Endometrium (tissue), 2 donors: ENCODE measurements at regions not wholly inside any gene's neighbourhood (a gene's known extent, or its start where the extent isn't known, plus 50 kb on each side); places are given as distances from the start of the nearest gene placed in this dataset.

Experiments used
- FAIRE-seq: peaks from 2 replicates; lab custom pipeline; 2012; peaks lifted over from hg19 to GRCh38; lab: Jason Lieb, UNC
- donor health status: control.
- donor health status: control.

DNA sequence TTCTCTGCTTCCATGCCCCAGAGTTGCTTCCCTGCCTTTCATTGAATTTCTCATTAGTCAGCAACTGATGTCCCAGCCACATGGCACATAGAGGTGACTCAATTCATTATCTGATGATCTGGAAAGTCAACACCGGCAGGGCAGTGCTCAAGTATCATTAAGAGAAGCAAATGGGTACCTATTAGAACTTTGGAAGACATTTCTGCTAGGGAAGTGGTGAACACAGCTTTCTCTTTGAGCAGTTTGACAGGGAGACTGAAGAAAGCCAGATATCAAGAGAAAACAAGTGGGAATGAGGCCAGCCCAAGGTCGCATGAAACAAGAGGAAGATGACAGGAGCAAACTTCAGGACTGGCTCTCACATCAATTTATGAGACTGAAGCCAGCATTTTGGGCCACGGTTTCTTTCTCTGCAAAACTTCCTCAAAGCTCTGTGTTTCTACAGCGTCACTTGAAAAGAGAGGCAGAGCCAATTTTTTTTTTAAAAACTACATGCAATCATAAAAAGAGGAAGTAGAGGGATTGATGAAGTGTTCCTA, 108.3 kb upstream of the RPS6KA3 start:
- FAIRE-seq = no peak

DNA sequence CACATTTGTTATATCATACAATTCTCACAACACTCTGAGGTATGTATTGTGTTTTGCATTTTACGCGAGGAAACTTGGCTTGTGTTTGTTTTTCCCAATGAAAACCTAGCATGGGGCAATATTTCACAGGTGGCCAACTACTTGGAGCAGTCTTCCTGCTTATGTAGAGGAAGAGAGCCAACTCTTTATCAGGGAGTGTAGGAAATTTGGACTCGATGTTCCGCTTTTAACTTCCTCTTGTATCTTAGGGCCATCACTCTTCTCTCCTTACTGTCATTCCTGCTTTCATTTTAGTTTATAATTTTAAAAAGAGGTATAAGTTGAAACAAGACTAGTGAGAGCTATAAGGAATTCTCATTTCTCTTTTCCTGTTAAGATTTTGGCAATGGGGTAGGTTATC, 107.7 kb upstream of the RPS6KA3 start:
- no peak for FAIRE-seq

DNA sequence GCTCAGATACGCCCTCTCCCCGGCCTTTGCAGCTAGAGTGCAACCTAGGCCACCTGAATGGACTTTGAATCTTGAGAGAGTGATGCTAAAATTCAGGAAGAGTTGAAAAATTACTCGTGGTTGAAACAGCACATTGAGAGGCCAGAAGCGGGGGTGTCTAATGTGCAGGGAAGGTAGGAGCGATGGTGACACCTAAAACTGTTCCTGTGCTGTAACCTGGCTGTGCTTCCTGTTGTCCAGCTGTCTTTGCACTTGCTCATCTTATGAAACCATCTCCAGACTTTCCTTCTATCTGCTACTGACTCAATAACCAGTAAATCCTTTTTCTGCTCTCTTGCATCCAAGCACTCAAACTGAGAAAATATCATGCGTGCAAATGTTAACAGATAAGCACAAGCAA, 106.4 kb upstream of the RPS6KA3 start:
- no peak for FAIRE-seq

DNA sequence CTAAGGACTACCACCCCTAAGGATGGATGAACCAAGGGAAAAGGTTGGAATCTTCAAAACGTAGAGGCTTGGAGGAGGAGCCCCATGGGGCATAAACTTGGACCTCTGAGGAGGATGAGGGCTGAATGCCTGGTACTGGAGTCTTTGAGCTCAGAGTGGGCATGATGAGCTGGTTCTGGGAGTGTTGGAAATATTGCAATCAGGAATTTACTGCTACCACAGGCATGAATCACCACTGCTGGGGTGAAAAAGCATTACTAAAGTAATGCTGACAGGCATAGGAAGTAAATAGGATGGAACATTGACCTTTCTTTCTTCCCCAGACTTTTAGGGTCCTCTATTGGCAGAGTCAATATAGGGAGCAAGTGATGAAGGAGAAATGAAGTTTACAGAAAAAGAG, 105.8 kb upstream of the RPS6KA3 start:
- no peak for FAIRE-seq

DNA sequence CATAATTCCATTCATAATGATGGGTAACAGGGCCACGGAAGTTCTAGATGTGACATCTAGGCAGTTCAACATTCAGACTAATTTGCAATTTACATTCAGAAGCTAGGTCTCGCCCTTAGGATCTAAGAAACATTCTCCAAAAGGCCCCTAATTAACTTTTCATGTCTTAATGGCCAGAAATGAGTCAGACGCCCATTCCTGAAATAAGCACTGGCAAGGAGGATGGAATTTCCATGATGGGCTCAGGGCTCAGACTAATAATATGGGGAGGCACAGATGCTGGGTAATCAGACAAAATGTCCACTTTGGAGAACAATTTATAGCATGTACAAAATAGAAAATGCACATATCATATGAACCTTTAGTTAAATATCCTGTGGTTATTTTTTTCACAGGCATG, 102.8 kb upstream of the RPS6KA3 start:
- no peak for FAIRE-seq

DNA sequence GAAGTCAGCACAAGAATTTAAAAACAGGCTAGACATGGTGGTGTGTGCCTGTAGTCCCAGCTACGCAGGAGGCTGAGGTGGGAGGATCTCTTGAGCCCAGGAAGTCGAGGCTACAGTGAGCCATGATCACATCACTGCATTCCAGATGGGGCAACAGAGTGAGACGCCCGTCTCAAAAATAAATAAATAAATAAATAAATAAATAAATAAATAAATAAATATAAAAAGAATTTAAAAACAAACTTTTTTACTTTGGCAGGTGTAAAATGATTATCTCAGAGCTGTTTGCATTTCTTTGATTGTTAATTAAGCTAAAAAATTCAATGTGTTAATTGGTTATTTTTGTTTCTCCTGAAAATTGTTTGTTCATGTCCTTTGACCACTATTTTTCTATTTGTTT, 97.5 kb upstream of the RPS6KA3 start:
- FAIRE-seq = no peak

DNA sequence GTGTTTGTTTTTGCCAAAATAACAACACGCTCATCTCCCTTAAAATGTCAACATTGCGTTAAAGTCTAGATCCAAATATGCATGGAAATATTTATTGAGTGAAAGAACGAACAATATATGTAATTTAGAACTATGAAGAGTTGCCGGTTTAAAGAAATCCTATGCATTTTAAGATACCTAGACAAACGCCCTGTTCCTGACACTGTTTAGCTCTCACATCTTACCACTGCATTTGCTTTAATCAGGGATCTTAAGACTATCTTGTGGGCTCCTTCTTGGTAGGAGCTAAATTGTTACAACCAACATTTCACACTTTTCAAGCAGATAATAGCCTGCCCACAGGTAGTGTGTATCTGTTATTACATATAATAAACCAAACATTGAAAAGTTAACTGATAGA, 96.6 kb upstream of the RPS6KA3 start:
- FAIRE-seq = no peak

DNA sequence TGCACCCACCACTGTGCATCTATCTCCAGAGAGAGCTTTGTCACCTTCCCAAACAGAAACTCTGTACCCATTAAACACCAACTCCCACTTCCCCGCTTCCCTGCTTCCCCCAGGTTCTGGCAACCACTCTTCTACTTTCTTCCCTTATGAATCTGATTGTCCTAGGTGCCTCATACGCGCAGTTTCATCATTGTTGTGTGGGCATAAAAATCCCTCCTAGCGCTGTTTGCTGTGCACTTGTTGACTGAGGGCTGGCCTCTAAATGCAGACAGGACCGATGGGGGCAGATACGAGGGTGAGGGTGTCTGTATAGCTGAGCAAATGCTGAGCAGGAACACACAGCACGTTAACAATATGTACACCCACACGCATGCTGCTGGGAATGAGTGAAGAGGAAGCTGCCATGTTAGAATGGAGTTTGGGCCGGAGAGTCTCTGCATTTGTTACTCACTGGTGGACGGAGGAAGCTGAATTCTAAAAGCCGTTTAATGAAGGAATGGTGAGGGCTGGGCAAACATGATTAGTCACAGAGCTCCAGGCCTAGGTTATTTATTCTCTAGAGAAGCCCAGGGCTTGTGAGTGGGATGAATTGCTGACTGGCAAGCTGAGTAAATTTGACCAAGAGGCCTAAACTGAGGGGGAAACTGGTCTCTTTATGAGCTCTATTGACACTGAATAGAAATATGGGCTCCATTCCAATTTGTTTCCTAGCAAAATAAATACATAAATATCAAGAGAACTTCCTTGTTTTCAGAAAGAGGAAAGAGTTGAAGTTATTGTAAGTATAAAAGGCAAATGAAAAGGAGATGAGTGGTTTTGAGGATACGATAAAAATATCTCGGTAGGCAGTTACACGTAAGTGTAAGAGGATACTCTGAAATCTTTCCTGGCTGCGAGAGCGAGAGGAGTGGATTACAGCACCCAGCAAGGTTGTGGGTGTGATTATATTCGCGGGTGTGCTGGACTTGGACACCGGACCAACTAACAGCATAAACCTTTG, 95.9 kb upstream of the RPS6KA3 start:
- no peak for FAIRE-seq

DNA sequence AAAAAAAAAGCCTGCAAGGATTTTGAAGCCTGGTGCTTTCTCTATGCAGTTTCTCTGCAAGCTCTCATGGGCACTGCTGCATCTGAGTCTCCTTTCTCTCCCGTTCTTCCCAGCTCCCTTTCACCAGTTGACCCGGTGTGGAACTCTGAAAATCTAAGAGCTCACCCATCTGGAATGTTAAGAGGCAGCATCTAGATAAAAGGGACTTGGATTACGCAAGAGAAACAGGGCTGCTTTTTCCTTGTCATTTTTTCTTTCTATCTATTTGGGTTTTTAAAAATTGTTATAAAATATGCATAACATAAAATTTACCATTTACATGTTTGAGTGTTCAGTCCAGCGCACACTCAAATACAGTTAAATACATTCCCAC, 95.2 kb upstream of the RPS6KA3 start:
- no peak for FAIRE-seq

DNA sequence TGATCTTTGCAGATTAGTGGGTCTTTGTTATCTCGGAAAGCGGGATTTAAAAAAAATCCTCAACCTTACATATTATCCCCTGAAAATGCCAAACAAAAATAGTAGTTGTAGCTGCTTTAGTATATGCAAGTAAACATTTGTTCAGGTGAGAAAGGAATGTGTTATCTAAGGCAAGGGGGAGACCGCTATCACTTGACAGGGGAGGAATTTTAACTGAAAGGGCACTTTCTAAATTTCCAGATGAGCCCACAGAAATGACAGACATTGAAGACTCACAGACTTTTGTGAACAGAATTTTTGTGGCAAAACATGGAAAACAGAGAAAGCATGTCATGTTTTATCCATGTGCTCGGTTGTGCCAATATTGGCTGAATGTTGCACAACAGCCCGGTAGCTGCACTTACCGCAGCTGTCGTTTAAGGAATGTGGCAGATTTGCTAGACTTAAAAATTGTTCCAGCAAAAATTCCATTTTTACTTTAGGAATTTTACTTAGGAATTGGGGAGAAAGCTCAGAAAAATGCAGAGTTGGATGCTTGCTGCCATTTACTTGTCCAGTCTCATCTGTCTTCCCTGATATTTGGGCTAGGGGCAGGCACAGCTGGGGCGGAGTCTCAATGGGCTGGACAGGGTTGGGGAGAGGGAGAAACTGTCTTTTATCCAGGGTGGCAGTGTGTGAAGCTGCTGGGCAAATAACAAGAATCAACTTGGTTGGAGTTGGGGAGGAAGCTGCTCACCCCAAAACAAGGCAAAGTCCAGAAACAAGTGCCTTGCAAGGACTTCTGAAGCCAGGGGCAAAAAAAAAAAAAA, 94.6 kb upstream of the RPS6KA3 start:
- no peak for FAIRE-seq

DNA sequence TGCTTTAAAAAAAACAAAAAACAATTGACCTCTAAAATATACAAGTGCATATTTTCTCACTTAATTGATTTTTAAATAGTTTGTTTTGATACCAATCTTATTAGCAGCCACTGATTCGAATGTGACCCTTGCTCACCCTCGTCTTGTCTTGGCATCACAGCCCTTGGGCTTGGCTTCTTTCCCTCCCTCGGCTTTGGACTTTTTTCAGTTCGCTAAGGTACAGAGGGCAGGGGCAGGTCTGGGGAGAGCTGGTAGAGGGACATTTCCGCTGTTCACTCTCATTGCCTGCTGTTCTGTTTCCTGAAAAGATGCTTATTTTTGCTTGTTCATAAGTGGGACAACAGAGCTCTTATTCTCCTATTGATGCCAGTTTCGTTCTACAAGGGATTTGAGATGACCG, 88.5 kb upstream of the RPS6KA3 start:
- FAIRE-seq = no peak

DNA sequence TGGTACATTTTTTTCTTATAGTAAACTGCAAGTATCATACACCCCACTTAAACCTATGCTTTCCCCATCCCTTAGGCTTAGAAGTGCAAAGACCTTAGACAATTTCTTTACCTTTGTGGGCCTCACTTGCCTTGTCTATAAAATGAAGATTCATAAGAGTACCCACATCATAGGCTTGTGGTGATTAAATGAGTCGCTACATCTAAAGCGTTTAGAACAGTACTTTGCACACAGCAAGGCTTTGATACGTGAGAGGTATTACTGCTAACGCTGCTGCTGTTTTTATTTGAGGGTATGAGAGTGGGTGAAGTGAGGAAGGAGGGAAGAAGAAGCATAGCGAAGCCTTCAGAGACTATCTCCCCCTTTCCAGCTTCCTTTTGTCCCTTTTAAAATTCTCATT, 87.8 kb upstream of the RPS6KA3 start:
- FAIRE-seq = no peak

DNA sequence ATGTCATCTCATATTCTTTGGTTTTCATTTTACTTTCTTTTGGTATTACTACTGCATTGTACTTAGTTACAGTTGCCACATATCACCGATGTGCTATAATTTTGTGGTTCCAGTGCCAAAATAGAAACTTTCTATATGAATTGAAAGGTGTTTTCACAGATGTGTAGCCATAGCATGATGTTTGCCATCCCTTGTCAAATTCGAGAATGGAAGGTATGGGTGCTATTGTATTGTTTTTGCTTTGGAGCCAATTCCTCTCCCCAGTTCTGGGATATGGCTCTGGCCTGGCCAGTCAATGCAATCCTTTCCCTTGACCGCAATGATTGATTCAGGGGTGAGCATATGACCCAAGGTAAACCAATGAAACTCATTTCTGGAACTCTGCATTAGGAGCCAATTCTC, 86.2 kb upstream of the RPS6KA3 start:
- no peak for FAIRE-seq

DNA sequence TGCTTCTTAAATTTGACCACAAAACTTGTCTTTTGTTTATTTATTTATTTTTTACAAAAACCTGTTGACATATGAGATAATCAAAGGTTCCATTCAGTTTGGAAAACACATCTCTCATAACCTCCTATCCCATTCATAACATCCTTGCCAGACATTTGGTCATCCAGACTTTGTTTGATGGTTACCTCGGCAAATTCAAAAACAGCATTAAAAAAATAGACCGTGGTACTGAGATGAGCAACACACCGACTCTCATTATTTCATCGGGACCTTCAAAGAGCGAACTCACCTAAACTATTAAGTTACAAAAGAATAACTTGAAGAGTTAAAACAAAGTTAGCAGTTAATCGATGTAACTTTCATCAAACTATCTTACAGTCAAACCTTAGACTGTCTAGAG, 85.8 kb upstream of the RPS6KA3 start:
- no peak for FAIRE-seq

DNA sequence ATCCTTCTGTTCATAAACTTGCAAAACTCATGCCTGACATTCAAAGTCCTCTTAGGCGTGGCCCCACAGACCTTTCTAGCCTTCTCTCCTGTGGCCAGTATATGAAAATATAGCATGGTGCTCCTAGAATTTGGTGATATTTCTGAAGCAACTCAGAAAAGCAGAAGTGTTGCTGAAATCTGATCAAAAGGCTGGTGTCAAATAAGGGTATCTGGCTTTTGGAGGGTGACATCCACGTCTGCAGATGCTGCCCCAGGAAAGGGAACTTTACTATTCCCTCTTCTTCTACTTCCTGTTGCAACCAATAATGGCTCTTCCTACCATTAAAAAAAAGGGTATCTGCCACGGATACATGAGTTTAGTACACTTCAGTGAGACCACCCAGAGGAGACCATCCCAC, 83.9 kb upstream of the RPS6KA3 start:
- FAIRE-seq = no peak

DNA sequence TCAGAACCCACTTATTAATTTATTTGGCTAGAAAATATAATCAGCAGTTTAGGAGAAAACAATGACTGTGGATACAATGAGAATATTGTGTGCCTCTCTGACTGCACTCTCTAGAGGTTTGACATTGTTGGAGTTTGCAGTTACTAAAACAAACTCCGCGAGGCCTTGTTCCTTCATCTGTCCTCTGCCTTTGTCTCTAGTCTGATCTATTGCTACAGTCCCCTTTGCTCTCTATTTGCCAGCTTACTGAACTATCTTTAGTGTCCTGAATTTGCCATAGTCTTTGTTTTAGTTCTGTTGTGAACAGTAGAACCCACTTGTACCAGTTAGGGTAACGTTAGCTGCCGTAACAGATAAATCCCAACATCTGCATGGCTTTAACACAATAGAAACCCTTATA, 81.4 kb upstream of the RPS6KA3 start:
- no peak for FAIRE-seq

DNA sequence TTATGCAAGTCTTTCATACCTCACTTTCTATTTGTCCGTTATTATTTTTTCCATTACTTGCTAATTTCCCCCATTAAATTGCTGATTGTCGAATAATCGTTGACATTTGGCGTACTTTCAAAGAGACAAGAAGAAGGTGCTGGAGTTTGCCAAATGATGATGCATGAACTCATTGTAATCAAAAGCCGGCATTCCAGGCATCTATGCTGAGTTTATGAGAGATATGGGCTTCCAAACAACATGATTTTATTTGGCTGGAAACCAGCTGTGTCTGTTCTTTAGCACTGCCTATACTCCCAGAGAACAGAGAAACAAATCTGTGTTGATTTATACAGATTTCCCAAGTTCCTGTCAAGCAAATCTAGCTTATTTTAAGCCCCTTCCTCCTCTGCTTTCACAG, 80.8 kb upstream of the RPS6KA3 start:
- no peak for FAIRE-seq

DNA sequence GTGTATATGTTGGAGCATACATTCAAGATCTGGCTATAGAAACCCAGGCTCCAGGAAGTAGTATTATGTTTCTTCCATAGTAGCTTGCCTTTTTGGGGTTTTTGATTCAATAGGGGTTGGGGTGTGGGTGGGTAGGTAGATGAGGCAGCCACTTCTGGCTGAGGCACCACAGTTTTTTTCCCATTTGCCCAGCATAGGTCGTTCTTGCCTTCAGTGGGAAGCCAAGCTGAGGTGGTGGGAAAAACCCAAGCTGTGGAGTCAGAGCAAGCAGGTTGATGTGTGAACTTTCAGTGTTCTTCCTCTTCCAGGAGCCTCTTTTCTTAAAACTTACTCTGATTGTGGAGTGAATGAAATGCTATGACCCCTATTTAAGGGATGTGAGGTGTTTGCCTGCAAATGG, 67.0 kb upstream of the RPS6KA3 start:
- FAIRE-seq = no peak

DNA sequence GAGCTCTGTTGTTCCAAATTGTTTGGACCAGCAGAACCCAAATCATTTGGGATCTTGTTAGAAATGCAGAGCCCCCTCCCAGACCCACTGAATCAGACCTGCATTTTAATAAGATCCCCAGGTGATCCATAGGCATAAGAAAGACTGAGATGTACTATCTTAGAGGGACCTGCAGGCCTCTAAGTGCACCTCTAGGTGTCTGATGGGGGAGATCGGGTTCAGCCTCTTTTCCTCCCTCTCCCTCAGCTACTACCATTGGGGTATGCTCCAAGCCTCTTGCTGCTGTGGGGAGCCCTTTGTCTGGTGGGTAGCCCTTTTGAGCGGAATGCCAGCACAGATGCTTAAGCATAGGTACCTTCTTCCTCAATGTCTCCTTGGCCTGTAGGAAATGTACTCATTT, 63.8 kb upstream of the RPS6KA3 start:
- FAIRE-seq = no peak

DNA sequence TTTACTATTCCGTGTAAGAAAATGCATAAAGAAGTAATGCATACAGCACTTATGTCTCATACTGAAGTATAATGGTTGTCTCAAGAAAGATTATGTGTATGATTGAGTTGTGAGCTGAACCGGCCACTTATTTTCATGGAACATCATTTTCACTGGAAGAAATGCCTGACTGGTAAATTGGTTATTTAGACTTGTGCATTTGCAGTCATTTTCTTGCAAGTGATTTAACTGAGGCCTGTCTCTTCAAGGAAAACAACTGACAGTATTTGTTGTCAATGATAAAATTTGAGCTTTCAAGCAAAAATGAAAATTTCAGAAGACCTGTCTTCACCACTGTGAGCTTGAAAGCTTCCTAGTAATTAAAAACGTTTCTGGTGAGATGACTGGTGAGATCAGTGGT, 62.7 kb upstream of the RPS6KA3 start:
- no peak for FAIRE-seq

DNA sequence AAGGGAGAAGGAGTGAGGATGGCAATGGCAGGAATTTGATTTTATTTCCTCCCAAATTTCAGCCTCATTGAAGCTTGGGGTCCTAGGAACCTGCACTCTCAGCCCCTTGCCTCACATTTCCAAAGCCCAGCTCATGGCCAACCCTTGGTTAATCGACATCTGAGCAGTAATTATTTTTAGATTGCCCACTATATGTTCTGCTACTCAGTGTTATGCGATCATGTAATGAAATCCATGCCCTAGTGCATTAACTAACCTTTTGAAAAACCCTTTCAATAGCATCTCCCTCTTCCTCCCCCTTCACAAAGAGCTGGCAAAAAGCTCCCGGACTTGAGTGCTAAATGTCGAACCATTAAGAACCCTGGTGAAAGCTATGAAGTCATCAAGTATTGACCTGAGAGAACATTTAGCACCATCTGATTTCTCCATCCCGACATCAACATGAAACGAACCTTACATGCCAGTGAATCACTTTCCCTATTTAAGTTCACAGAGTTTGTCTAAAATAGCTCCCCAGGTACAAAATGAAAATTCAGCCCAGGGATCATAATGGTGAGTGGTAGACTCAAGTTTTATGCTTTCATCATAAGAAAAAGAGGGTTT, 59.2 kb upstream of the RPS6KA3 start:
- no peak for FAIRE-seq

DNA sequence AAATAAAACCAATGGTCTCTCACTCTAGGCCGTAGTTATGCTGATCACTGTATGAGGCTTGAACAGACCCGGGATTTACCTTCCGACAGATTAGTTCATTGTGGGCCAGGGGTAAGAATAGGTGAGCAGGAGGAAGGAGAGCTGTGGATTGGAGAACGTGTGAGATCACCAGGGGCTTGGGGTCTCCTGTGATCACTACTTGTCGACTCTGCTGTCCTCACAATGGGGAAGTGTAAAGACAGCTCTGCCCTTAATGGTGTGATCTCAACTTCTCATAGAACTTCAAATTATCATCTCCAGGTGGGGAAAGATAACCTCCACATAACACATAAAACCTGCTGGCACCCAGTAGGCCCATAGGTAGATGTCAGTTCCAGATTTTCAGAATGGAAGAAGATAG, 56.2 kb upstream of the RPS6KA3 start:
- no peak for FAIRE-seq
